Neutrophil (primary cell): ENCODE measurements at regions not wholly inside any gene's neighbourhood (a gene's known extent, or its start where the extent isn't known, plus 50 kb on each side); places are given as distances from the start of the nearest gene placed in this dataset.

ENCODE experiments used
- H3K27ac ChIP-seq: fragments of 200-600 bp; sonication (generic); 2 replicates; pipeline ENCODE4 v1.5.1; 2016; ENCODE audit warnings: mild to moderate bottlenecking, moderate library complexity
- H3K27me3 ChIP-seq: fragments of 200-600 bp; sonication (generic); 2 replicates; pipeline ENCODE4 v1.6.0; 2016; ENCODE audit warnings: mild to moderate bottlenecking
- H3K36me3 ChIP-seq: fragments of 200-600 bp; sonication (generic); 2 replicates; pipeline ENCODE4 v1.5.1; 2017
- H3K4me1 ChIP-seq, 2 experiments: fragments of 200-600 bp in 1 of 2; sonication (generic) in 1 of 2; 1 replicate in 1 of 2; 2 replicates in 1 of 2; pipeline versions ENCODE4 v1.5.1 to v1.6.1; 2013 to 2016; ENCODE audit warnings: low read depth in 1 of 2, low read length in 1 of 2, mild to moderate bottlenecking in 1 of 2, moderate library complexity in 1 of 2; ENCODE audit not compliant: control insufficient read depth in 1 of 2, insufficient read depth in 1 of 2
- H3K4me3 ChIP-seq, 2 experiments: fragments of 200-600 bp in 1 of 2; sonication (generic) in 1 of 2; 1 replicate in 1 of 2; 2 replicates in 1 of 2; pipeline ENCODE4 v1.5.1; 2013 to 2016; ENCODE audit warnings: low read depth in 1 of 2, low read length in 1 of 2, mild to moderate bottlenecking in 1 of 2, moderate library complexity in 1 of 2
- H3K9me3 ChIP-seq: fragments of 200-600 bp; sonication (generic); 2 replicates; pipeline ENCODE4 v1.5.1; 2016
- CTCF ChIP-seq: fragments of 200-600 bp; sonication (generic); IDR thresholded peaks from 2 replicates; pipeline ENCODE4 v1.5.1; 2016; ENCODE audit warnings: antibody characterized with exemption

- Histone ChIP-seq H3K9me3 (no peaks in the 10 kb centered on the region), H3K4me3 (no peak overlapping the region), H3K27ac (no peak overlapping the region), H3K4me1 (no peaks in the 10 kb centered on the region), H3K36me3 (no peaks in the 10 kb centered on the region), H3K27me3 (no peaks in the 10 kb centered on the region)
- TF ChIP-seq CTCF, result no peak
Measured at GRCh38 chr2:22753476-22753875, 631.5 kb upstream of the KLHL29 start.

DNA sequence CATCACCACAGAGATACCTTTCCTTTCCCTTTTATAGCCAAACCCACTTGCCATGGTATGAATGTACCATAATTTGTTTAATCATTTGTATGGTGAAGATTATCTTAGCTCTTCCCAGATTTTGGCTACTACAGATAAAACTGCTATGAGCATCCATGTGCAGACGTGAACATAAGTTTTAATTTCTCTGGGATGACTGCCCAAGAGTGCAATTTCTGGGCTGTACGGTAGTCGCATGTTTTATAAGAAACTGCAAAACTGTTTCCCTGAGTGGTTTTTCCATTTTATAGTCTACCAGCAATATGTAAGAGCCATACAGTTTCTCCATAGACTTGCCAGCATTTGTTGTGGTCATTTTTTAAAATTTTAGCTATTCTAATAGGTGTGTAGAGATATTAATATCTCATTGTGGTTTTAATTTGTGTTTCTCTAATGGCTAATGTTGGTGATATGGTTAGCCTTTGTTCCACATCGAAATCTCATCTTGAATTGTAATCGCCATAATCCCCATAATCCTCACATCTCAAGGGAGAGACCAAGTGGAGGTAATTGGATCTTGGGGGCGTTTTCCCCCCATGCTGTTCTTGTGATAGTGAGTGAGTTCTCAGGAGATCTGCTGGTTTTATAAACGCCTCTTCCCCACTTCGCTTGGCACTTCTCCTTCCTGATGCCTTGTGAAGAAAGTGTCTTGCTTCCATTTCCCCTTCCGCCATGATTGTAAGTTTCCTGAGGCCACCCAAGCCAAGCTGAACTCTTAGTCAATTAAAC is 628.5 kb upstream of the KLHL29 start:
- no peak overlapping the region for H3K27ac ChIP-seq
- H3K4me3 ChIP-seq, result no peak overlapping the region
- no peaks in the 10 kb centered on the region for H3K9me3 ChIP-seq
- no peaks in the 10 kb centered on the region for H3K36me3 ChIP-seq
- no peaks in the 10 kb centered on the region for H3K4me1 ChIP-seq
- no peaks in the 10 kb centered on the region for H3K27me3 ChIP-seq
- TF ChIP-seq CTCF, result no peak

GRCh38 chr2:22769497-22769896 is 615.5 kb upstream of the KLHL29 start:
- Histone ChIP-seq H3K9me3 (no peaks in the 10 kb centered on the region), H3K36me3 (no peaks in the 10 kb centered on the region), H3K27ac (no peak overlapping the region), H3K4me1 (no peaks in the 10 kb centered on the region), H3K4me3 (no peak overlapping the region), H3K27me3 (no peaks in the 10 kb centered on the region)
- TF ChIP-seq CTCF, result no peak

DNA sequence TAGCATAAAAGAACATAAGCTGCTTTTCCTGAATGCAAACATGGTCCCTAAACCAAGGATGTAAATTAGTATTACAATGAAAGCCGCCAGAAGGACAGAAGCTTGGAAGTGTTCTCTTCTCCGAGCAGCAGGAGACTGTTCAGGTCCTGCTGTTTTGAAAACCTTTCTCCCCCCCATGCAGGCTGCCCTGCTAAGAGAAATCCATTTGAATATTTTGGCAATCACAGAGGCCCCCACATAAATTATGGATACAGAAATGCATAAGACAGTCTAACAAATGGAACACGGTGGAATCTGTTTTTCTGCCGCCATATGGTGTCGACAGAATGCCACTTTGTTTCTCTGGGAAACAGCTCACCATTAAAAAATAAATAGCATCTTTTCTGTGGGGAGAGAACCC is 600.4 kb upstream of the KLHL29 start:
- Histone ChIP-seq H3K4me1 (no peaks in the 10 kb centered on the region), H3K36me3 (no peaks in the 10 kb centered on the region), H3K4me3 (no peak overlapping the region), H3K27ac (no peak overlapping the region), H3K9me3 (no peaks in the 10 kb centered on the region), H3K27me3 (no peaks in the 10 kb centered on the region)
- no peak for TF ChIP-seq CTCF

DNA sequence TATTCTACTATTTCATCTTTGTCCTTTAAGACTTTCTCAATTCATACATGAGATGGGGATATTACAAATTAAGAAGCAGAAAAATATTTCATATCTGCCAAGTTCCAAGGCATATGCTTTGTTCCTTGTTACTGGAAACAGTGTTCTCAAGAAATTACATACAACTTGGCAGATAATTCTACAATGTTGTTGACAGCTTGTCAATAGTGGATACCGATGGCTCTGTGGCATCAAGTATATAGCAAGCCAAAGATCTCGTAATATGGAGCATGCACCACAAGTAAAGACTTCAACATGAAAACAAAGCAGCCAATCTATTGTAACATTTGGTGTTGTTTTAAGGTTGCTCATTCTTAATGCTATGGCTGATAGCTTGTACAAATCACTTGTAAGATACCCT is 598.2 kb upstream of the KLHL29 start:
- H3K27me3 ChIP-seq, result no peaks in the 10 kb centered on the region
- H3K4me3 ChIP-seq, result no peak overlapping the region
- TF ChIP-seq CTCF, result no peak
- no peaks in the 10 kb centered on the region for H3K9me3 ChIP-seq
- no peaks in the 10 kb centered on the region for H3K36me3 ChIP-seq
- H3K4me1 ChIP-seq, result no peaks in the 10 kb centered on the region
- no peak overlapping the region for H3K27ac ChIP-seq
